ENCODE measurements at regions not wholly inside any gene's neighbourhood (a gene's known extent, or its start where the extent isn't known, plus 50 kb on each side); places are given as distances from the start of the nearest gene placed in this dataset.

- no peak for DNase-seq
Measured at GRCh38 chr2:145652571-145653545, 1132.9 kb upstream of the ZEB2 start.

- no peak for DNase-seq
Measured at GRCh38 chr2:145652036-145652435, 1132.1 kb upstream of the ZEB2 start.

GRCh38 chr2:145650226-145650625, 1130.3 kb upstream of the ZEB2 start:
- DNase-seq, result no peak

GRCh38 chr2:145649061-145649460, 1129.1 kb upstream of the ZEB2 start:
- no peak for DNase-seq

GRCh38 chr2:145644820-145645302, 1124.9 kb upstream of the ZEB2 start:
- DNase-seq, result no peak

GRCh38 chr2:145638675-145639074, 1118.8 kb upstream of the ZEB2 start:
- DNase-seq, result peak; percentile 52

DNA sequence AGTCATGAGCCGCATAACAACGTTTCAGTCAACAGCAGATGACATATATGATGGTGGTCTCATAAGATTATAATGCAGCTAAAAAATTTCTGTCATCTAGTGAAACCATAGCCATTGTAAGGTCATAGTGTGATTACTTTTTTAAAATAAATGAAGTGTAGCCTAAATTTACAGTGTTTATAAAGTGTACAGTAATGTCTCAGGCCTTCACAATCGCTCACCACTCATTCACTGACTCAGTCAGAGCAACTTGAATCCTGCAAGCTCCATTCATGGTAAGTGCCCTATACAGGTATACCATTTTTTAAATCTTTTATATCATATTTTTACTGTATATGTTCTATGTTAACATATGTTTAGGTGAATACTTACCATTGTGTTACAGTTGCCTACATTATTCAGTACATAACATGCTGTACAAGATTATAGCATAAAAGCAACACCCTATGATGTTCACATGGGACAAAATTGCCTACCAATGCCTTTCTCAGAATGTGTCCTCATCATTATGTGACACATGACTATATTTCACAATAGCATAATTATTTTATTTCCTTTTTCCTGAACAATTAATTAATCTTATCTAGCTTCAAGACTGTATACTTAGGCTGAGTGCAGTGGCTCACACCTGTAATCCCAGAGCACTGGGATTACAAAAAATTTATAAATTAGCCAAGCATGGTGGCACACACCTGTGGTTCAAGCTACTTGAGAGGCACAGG, 1115.9 kb upstream of the ZEB2 start:
- DNase-seq, result no peak

DNA sequence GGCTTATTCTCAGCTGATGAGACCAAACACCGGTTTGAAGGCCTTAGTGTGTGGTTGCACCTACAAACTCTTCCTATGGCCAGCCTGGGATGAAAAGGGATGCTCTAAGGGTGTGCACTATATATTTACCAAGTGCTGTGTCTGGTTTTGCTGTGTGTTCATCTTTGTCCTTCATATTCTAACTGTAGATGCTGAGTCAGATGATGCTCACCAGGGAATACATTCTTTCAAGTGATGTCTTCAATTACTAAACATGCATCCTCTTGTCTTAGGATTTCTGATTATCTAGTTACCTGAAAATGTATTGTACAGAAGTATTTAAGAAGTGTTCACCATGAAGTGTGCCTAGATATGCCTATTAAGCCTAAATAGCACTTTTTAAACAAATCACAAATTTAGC, 1111.6 kb upstream of the ZEB2 start:
- DNase-seq, result no peak

DNA sequence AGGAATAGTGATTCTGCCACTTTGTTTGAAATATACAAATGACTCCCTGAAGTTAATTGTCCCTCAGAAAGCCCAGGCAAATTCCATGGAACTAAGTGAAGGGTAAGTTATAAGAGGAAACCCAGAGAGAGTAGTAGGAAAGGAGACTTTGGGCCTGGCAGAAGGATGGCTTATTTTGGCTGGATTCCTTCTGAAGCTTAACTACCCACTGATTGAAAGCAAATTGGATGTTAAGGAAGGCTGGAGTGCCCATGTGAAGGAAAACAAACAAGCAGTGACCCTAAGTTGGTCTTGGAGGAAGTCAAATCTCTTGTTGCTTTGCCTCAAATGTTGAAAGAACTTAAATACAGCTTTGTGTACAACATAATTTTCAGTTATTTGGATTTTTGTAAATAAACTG, 1106.4 kb upstream of the ZEB2 start:
- DNase-seq, result no peak

- no peak for DNase-seq
Measured at GRCh38 chr2:145625111-145625510, 1105.2 kb upstream of the ZEB2 start.

- DNase-seq, result no peak
Measured at GRCh38 chr2:145623136-145623535, 1103.2 kb upstream of the ZEB2 start.

GRCh38 chr2:145622285-145622684, 1102.4 kb upstream of the ZEB2 start:
- DNase-seq, result no peak

DNA sequence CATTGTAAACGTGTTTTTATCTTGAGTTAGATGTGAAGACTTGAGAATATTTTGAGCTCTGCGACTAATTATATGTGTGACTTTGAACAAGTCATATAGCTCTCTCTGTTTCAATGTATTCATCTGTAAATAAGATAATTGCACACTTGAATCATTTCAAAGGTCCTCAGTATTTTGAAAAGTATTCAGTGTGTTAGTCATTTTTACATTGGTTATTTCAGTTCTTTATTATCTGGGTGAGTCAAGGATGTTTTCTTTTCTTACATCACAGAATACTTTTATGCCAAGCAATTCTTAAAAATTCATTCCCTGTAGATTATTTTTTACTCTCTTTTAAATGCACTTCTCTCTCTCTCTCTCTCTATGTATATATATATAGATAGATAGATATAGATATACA, 1098.0 kb upstream of the ZEB2 start:
- no peak for DNase-seq

- no peak for DNase-seq
Measured at GRCh38 chr2:145617420-145617819, 1097.5 kb upstream of the ZEB2 start.

DNA sequence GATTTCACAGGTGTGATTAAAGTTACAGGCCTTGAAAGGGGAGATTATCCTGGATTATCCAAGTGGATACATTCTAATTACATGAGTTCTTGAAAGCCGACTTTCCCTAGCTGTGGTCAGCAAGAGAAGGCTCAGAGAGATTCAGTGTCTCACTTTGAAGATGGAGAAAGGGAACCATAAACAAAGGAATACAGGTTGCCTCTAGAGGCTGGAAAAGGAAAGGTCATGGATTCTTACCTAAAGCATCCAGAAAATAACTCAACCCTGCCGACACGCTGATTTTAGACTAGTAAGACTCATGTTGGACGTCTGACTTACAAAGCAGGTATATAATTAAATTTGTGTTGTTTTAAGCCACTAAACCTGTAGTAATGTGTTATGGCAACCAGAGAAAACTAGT, 1095.7 kb upstream of the ZEB2 start:
- DNase-seq, result no peak

DNA sequence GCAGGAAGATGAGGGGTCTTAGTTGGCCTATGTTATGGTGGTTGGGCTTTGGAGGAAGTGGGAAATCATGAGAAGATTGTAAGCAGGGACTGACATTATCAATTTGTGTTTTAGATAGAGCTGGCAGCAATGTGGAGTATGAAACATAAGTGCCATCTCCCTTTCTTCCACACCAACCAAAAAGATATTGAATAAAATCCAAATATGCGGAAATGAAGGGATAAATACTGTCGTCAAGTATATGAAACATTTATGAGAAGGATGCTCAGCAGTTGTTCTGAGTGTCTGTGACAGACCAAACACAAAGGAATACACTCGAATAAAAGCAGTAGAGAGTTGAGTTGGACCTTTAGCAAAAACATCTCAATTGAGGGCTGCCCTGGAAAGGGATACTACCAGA, 1090.0 kb upstream of the ZEB2 start:
- no peak for DNase-seq

GRCh38 chr2:145601361-145601925, 1081.5 kb upstream of the ZEB2 start:
- no peak for DNase-seq

DNA sequence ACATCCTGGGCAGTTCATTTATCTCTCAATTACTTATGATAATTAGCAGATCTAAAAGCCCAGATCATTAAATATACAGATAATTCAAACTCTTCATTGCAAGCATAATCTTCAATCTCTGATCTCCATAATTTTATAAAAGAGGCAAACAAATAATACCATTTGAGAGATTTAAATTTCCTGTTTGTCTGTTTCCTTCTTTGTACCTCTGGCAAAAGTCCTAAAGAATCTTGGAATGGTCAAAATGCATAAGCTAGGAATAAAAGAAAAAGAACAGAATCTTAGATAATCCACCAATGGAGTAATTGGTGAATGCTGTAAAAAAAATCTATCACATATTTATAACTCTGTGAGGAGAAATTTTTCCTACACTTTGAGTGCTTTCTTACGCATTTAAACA, 1080.9 kb upstream of the ZEB2 start:
- no peak for DNase-seq

- DNase-seq, result no peak
Measured at GRCh38 chr2:145599756-145600155, 1079.8 kb upstream of the ZEB2 start.

GRCh38 chr2:145598434-145598833, 1078.5 kb upstream of the ZEB2 start:
- DNase-seq, result no peak

DNA sequence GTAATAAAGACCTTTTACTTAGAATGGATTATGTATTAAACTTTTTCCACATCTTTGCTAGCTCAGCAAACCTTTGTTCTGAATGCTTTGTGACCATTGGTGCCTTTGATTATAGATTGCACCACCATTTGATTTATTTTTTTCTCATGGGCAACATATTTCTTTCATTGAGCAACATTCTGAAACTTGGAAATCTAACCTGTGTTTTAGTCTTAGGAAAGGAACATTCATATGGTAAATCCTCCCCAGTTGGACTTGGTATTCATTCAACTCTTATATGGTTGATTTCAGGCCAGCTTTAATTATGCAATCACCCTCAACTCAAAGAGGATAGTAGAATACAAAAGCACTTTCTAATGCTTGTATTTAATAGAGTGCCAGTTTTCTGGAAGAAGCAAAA, 1077.9 kb upstream of the ZEB2 start:
- peak; percentile 17 for DNase-seq

DNA sequence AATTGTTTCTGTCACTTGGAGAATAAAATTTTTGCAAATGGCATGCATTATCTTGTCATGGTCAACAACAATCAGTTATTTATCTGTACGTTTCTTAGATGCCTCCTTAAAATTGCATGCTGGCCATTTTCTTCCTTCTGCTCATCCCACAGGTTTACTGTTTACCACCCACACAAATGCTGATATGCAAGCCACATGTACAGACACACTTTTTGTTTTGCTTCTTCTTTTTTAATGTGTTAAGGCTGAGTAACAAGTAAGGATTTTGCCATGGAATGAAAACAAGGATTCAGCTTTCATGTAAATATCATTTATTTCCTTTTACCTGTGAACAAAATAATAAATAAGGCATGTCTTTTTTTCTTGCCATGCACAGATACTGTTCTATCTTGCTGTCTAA, 1077.1 kb upstream of the ZEB2 start:
- DNase-seq, result peak; percentile 43

- no peak for DNase-seq
Measured at GRCh38 chr2:145596416-145596815, 1076.5 kb upstream of the ZEB2 start.

DNA sequence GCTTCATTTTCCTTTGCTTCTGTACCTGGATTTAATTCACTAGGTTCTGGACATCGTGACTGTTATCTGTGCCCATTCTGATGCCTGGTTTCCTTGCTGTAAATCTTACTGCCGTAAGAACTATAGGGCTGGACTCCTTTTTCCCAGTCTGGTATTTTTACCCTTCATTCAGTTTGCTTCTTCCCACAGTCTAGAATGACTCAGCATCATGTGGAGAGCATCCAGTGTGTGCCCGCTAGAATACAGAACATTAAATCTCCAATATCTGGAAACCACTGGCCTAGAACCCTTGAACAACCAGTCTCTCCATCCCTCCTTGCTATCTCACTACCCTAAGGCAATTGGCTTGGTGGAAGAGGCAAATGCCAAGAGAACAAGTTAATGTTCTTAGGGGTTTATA, 1075.4 kb upstream of the ZEB2 start:
- DNase-seq, result no peak

Measured in OCI-M1 (cell line).